ENCODE measurements at regions not wholly inside any gene's neighbourhood (a gene's known extent, or its start where the extent isn't known, plus 50 kb on each side); places are given as distances from the start of the nearest gene placed in this dataset.
"Not testable (repeated sequence)": the region's sequence is repeated elsewhere in the genome, so short reads cannot be mapped to it uniquely, and the experiment has no call there.

DNA sequence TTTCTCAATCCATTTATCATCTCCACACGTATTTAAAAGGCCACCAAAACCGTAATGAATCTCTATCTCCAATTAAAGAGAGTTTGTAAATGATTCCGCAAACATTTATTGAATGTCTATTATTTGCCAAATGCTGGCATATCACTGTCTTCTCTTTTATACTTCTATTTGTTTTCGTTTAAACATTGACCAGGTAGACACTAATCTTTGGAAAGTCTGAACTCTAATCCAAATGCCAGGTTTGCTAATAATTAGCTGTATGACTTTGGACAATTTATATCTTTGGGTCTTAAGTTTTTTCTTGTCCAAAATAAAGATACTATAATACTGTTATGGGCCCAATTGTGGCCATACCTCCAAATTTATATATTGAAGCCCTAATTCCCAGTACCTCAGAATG is 299.2 kb upstream of the TBX18 start:
- Mint-ChIP-seq H3K27me3 (ENCODE audit: low read depth) (peaks cover 3% of the 10 kb centered on the region), H3K4me3 (no peak overlapping the region), H3K36me3 (ENCODE audit: low read depth) (no peaks in the 10 kb centered on the region), H3K4me1 (ENCODE audit: low read depth) (no peaks in the 10 kb centered on the region), H3K27ac (no peak overlapping the region), H3K9me3 (no peaks in the 10 kb centered on the region)

- H3K4me1 Mint-ChIP-seq (ENCODE audit: low read depth), result no peaks in the 10 kb centered on the region
- no peak overlapping the region for H3K27ac Mint-ChIP-seq
- no peak overlapping the region for H3K4me3 Mint-ChIP-seq
- H3K9me3 Mint-ChIP-seq, result no peaks in the 10 kb centered on the region
- no peaks in the 10 kb centered on the region for H3K36me3 Mint-ChIP-seq (ENCODE audit: low read depth)
- H3K27me3 Mint-ChIP-seq (ENCODE audit: low read depth), result peaks cover 3% of the 10 kb centered on the region
Measured at GRCh38 chr6:85062884-85063283, 298.5 kb upstream of the TBX18 start.

- no peak overlapping the region for H3K27ac Mint-ChIP-seq
- H3K9me3 Mint-ChIP-seq, result no peaks in the 10 kb centered on the region
- H3K4me3 Mint-ChIP-seq, result no peak overlapping the region
- H3K27me3 Mint-ChIP-seq (ENCODE audit: low read depth), result peaks cover 3% of the 10 kb centered on the region
- no peaks in the 10 kb centered on the region for H3K4me1 Mint-ChIP-seq (ENCODE audit: low read depth)
- no peaks in the 10 kb centered on the region for H3K36me3 Mint-ChIP-seq (ENCODE audit: low read depth)
Measured at GRCh38 chr6:85058806-85059205, 294.4 kb upstream of the TBX18 start.

DNA sequence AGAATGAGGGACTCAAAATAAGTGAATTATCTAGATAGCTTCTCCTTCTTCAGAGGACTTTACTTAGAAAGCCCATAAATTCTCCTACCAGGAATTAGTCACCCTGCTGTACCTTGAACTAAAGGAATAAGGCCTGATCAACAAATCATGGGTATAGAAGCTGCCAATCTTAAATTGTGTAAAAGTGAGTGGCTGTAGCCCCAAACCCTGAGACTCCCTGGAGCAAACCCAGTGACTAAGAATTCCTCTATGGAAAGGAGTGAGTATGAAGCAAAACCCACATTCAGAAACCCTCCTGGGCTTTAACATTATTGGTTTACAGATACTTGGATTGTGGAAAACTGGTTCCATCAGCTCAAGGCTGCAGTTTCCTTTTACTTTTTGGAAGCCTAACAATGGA is 285.8 kb upstream of the TBX18 start:
- H3K4me1 Mint-ChIP-seq (ENCODE audit: low read depth), result no peaks in the 10 kb centered on the region
- no peak overlapping the region for H3K27ac Mint-ChIP-seq
- peaks cover 2% of the 10 kb centered on the region for H3K9me3 Mint-ChIP-seq
- no peaks in the 10 kb centered on the region for H3K27me3 Mint-ChIP-seq (ENCODE audit: low read depth)
- H3K4me3 Mint-ChIP-seq, result no peak overlapping the region
- no peaks in the 10 kb centered on the region for H3K36me3 Mint-ChIP-seq (ENCODE audit: low read depth)

DNA sequence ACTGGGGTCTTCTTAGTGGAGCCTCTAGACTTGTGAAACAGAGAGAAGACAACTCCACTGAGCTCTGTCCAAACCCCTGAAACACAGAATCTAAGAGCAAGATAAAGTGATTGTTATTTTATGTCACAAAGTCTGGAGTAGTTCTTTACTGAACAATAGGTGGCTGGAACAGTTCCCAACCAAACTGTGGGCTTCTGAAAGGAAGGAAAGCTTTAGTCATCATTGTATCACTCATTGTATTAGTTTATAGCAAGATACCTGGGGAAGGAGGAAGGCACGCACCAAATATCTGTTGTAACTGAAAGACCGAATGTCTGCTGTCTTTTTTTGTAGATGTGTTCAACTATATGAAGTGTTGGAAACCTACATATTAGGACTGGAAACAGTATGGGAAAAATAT is 284.9 kb upstream of the TBX18 start:
- H3K9me3 Mint-ChIP-seq, result peaks cover 2% of the 10 kb centered on the region
- H3K27me3 Mint-ChIP-seq (ENCODE audit: low read depth), result no peaks in the 10 kb centered on the region
- H3K4me3 Mint-ChIP-seq, result no peak overlapping the region
- H3K4me1 Mint-ChIP-seq (ENCODE audit: low read depth), result no peaks in the 10 kb centered on the region
- no peaks in the 10 kb centered on the region for H3K36me3 Mint-ChIP-seq (ENCODE audit: low read depth)
- no peak overlapping the region for H3K27ac Mint-ChIP-seq

- Mint-ChIP-seq H3K4me1 (ENCODE audit: low read depth) (no peaks in the 10 kb centered on the region), H3K36me3 (ENCODE audit: low read depth) (no peaks in the 10 kb centered on the region), H3K4me3 (no peak overlapping the region), H3K27ac (no peak overlapping the region), H3K27me3 (ENCODE audit: low read depth) (no peaks in the 10 kb centered on the region), H3K9me3 (peaks cover 2% of the 10 kb centered on the region)
Measured at GRCh38 chr6:85047818-85048217, 283.4 kb upstream of the TBX18 start.

GRCh38 chr6:85045767-85046166 is 281.4 kb upstream of the TBX18 start:
- H3K36me3 Mint-ChIP-seq (ENCODE audit: low read depth); H3K27ac Mint-ChIP-seq; H3K4me1 Mint-ChIP-seq (ENCODE audit: low read depth); H3K9me3 Mint-ChIP-seq; H3K4me3 Mint-ChIP-seq; H3K27me3 Mint-ChIP-seq (ENCODE audit: low read depth): not testable (repeated sequence)

GRCh38 chr6:85044361-85044760 is 280.0 kb upstream of the TBX18 start:
- Mint-ChIP-seq H3K27ac (no peak overlapping the region), H3K27me3 (ENCODE audit: low read depth) (no peaks in the 10 kb centered on the region), H3K36me3 (ENCODE audit: low read depth) (no peaks in the 10 kb centered on the region), H3K4me3 (no peak overlapping the region), H3K9me3 (peaks cover 2% of the 10 kb centered on the region), H3K4me1 (ENCODE audit: low read depth) (no peaks in the 10 kb centered on the region)

GRCh38 chr6:85041376-85041775 is 277.0 kb upstream of the TBX18 start:
- H3K27ac Mint-ChIP-seq, result no peak overlapping the region
- peaks cover 2% of the 10 kb centered on the region for H3K9me3 Mint-ChIP-seq
- no peaks in the 10 kb centered on the region for H3K4me1 Mint-ChIP-seq (ENCODE audit: low read depth)
- H3K36me3 Mint-ChIP-seq (ENCODE audit: low read depth), result no peaks in the 10 kb centered on the region
- H3K27me3 Mint-ChIP-seq (ENCODE audit: low read depth), result no peaks in the 10 kb centered on the region
- no peak overlapping the region for H3K4me3 Mint-ChIP-seq

DNA sequence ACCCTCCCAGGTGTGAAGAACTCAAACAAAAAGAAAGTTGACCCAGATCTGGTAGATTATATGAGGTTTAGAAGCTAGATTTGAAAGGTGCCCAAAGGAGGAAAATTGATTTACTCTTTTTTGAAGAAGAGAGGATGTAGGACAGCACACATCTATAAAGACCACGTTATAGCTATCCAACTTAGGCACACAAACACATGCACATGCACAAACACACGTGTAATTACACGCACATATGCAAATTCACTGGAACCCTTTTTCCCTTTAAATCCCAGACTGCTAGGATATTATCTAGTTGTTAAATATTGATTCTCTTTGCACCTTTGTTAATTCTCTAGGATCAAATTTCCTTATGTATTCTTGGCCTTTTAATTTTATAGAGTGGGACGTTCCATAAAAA is 272.8 kb upstream of the TBX18 start:
- Mint-ChIP-seq H3K9me3 (peaks cover 16% of the 10 kb centered on the region), H3K4me3 (no peak overlapping the region), H3K4me1 (ENCODE audit: low read depth) (no peaks in the 10 kb centered on the region), H3K27me3 (ENCODE audit: low read depth) (no peaks in the 10 kb centered on the region), H3K27ac (no peak overlapping the region), H3K36me3 (ENCODE audit: low read depth) (no peaks in the 10 kb centered on the region)

DNA sequence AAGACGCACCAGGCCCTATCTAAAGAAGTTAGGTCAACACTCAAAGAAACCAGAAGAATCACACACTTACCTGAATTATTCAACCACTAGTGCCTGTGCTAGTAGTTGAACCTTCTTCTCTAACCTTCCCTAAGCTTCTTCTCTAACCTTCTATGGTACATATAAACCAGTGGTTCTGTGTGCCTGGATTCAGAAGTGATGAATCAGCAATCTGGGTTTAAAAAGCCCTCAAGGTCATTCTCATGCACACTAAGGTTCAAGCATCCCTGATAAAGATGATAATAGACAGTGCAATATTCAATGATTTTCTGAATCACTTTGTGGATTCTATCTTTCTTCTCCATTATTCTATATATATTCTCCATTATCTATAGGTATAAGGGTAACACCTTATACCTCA is 271.4 kb upstream of the TBX18 start:
- H3K27me3 Mint-ChIP-seq (ENCODE audit: low read depth), result no peaks in the 10 kb centered on the region
- no peaks in the 10 kb centered on the region for H3K4me1 Mint-ChIP-seq (ENCODE audit: low read depth)
- H3K4me3 Mint-ChIP-seq, result no peak overlapping the region
- H3K27ac Mint-ChIP-seq, result no peak overlapping the region
- no peaks in the 10 kb centered on the region for H3K36me3 Mint-ChIP-seq (ENCODE audit: low read depth)
- H3K9me3 Mint-ChIP-seq, result peaks cover 16% of the 10 kb centered on the region

DNA sequence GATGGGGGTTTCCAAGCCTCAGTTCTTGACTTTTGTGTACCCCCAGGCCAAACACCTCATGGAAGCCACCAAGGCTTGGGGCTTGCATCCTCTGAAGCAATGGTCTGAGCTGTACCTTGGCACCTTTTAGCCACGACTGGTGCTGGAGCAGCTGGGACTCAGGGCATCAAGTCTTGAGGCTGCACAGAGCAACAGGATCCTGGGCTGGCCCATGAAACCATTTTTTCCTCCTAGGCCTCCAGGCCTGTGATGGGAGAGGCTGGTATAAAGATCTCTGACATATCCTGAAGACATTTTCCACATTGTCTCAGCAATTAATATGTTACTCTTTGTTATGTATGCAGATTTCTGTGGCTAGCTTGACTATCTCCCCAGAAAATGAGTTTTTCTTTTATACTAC is 269.1 kb upstream of the TBX18 start:
- peaks cover 16% of the 10 kb centered on the region for H3K9me3 Mint-ChIP-seq

DNA sequence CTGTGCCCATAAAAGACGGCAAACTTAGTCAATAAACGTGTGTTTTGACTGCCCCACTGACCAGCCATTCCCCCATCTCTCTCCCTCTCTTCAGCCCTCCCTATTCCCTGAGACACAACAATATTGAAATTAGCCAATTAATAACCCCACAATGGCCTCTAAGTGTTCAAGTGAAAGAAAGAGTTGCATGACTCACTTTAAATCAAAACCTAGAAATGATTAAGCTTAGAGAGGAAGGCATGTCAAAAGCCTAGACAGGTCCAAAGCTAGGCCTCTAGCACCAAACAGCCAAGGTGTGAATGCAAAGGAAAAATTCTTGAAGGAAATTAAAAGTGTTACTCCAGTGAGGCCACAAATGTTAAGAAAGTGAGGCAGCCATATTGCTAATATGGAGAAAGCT is 261.6 kb upstream of the TBX18 start:
- Mint-ChIP-seq H3K4me1 (ENCODE audit: low read depth) (no peaks in the 10 kb centered on the region), H3K9me3 (no peaks in the 10 kb centered on the region), H3K27ac (no peak overlapping the region), H3K36me3 (ENCODE audit: low read depth) (no peaks in the 10 kb centered on the region), H3K4me3 (no peak overlapping the region), H3K27me3 (ENCODE audit: low read depth) (no peaks in the 10 kb centered on the region)

More for the DNA sequence above, 269.1 kb upstream of the TBX18 start:
- no peak overlapping the region for H3K27ac Mint-ChIP-seq
- no peak overlapping the region for H3K4me3 Mint-ChIP-seq
- no peaks in the 10 kb centered on the region for H3K4me1 Mint-ChIP-seq (ENCODE audit: low read depth)
- H3K27me3 Mint-ChIP-seq (ENCODE audit: low read depth), result no peaks in the 10 kb centered on the region
- H3K36me3 Mint-ChIP-seq (ENCODE audit: low read depth), result no peaks in the 10 kb centered on the region

- Mint-ChIP-seq H3K27me3 (ENCODE audit: low read depth) (no peaks in the 10 kb centered on the region), H3K4me3 (no peak overlapping the region), H3K36me3 (ENCODE audit: low read depth) (no peaks in the 10 kb centered on the region), H3K9me3 (no peaks in the 10 kb centered on the region), H3K4me1 (ENCODE audit: low read depth) (no peaks in the 10 kb centered on the region), H3K27ac (no peak overlapping the region)
Measured at GRCh38 chr6:85023721-85024120, 259.3 kb upstream of the TBX18 start.

DNA sequence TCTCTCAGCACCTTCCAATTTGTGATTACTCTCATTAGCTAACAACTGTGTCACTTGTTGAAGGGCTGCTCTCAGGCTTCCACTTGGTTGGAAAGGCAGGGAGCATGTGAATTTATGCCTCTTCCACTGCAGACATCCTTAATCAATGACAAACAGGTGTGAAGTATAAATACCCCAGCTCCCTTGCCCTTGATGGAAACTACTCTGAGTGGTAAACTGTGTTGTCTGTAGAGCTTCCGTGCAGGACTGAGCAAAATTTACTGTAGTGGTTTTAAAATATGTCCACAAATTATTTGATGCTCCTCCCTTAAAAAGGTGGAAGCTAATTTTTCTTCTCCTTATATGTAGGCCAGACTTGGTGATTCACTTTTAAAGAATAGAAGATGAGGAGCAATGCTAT is 253.0 kb upstream of the TBX18 start:
- Mint-ChIP-seq H3K4me1 (ENCODE audit: low read depth) (no peaks in the 10 kb centered on the region), H3K27me3 (ENCODE audit: low read depth) (no peaks in the 10 kb centered on the region), H3K27ac (no peak overlapping the region), H3K36me3 (ENCODE audit: low read depth) (no peaks in the 10 kb centered on the region), H3K4me3 (no peak overlapping the region), H3K9me3 (peaks cover 3% of the 10 kb centered on the region)

DNA sequence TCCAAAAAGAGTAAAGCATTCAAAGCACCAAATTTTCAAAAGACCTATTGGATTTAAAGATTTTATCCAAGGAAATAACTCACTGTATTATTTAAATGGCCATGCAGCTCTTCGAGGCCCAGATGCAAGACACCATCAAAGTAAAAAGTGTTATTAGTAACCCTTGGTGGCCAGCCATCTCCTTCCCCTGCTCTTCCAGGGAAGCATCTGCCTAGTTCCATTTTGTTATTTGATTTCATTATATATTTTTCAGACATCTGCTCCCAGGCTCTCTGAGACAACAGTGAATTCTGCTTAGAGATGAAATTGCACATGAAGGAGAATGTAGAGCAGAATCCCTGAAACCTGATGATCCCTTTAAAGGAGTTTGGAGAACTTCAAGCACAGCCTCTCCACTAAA is 252.3 kb upstream of the TBX18 start:
- Mint-ChIP-seq H3K36me3 (ENCODE audit: low read depth) (no peaks in the 10 kb centered on the region), H3K27ac (no peak overlapping the region), H3K9me3 (peaks cover 3% of the 10 kb centered on the region), H3K4me1 (ENCODE audit: low read depth) (no peaks in the 10 kb centered on the region), H3K4me3 (no peak overlapping the region), H3K27me3 (ENCODE audit: low read depth) (no peaks in the 10 kb centered on the region)
